ENCODE measurements at regions not wholly inside any gene's neighbourhood (a gene's known extent, or its start where the extent isn't known, plus 50 kb on each side); places are given as distances from the start of the nearest gene placed in this dataset.

GRCh38 chr10:9230625-9231024 lies 1176.1 kb downstream of the GATA3 start:
- no peaks in the 10 kb centered on the region for H3K27me3 Mint-ChIP-seq (ENCODE audit: unreplicated experiment)
- H3K27ac Mint-ChIP-seq (ENCODE audit: unreplicated experiment): no peak overlapping the region
- no peaks in the 10 kb centered on the region for H3K9me3 Mint-ChIP-seq (ENCODE audit: unreplicated experiment)
- TF ChIP-seq CTCF (IDR thresholded peaks at IDR 0.05; ENCODE audit: unreplicated experiment): no peak
- H3K4me3 Mint-ChIP-seq (ENCODE audit: unreplicated experiment): no peak overlapping the region
- H3K4me1 Mint-ChIP-seq (ENCODE audit: unreplicated experiment): no peaks in the 10 kb centered on the region
- H3K36me3 Mint-ChIP-seq (ENCODE audit: low read depth, unreplicated experiment): no peaks in the 10 kb centered on the region
- DNase-seq (ENCODE audit: low spot score): no peak

GRCh38 chr10:9234191-9234590 lies 1179.7 kb downstream of the GATA3 start:
- Mint-ChIP-seq H3K9me3 (ENCODE audit: unreplicated experiment) (no peaks in the 10 kb centered on the region), H3K4me1 (ENCODE audit: unreplicated experiment) (no peaks in the 10 kb centered on the region), H3K36me3 (ENCODE audit: low read depth, unreplicated experiment) (no peaks in the 10 kb centered on the region), H3K27ac (ENCODE audit: unreplicated experiment) (no peak overlapping the region), H3K4me3 (ENCODE audit: unreplicated experiment) (no peak overlapping the region), H3K27me3 (ENCODE audit: unreplicated experiment) (no peaks in the 10 kb centered on the region)
- TF ChIP-seq CTCF (IDR thresholded peaks at IDR 0.05; ENCODE audit: unreplicated experiment): no peak
- no peak for DNase-seq (ENCODE audit: low spot score)

DNA sequence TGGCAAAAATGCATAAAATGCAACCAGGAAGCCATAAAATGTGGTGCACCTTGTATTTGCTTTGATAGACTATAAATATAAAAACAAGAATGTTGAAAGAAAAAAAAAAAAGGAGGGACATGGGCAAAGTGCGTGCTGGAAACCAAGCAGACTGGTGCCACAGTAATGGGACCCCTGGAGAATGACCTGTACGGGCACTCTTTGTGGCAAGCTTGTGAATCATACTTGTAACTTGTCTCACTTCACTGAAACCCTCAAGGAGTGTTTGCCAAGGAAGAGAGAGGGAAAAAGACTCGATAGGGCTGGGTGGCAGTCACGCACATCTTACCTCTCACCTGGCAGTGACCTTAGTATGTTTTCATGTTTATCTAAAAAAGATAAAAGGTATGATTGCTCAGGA lies 1183.6 kb downstream of the GATA3 start:
- Mint-ChIP-seq H3K9me3 (ENCODE audit: unreplicated experiment) (no peaks in the 10 kb centered on the region), H3K4me1 (ENCODE audit: unreplicated experiment) (no peaks in the 10 kb centered on the region), H3K4me3 (ENCODE audit: unreplicated experiment) (no peak overlapping the region), H3K27me3 (ENCODE audit: unreplicated experiment) (no peaks in the 10 kb centered on the region), H3K27ac (ENCODE audit: unreplicated experiment) (no peak overlapping the region), H3K36me3 (ENCODE audit: low read depth, unreplicated experiment) (no peaks in the 10 kb centered on the region)
- TF ChIP-seq CTCF (IDR thresholded peaks at IDR 0.05; ENCODE audit: unreplicated experiment): no peak
- no peak for DNase-seq (ENCODE audit: low spot score)

GRCh38 chr10:9239298-9239697 lies 1184.8 kb downstream of the GATA3 start:
- Mint-ChIP-seq H3K4me3 (ENCODE audit: unreplicated experiment) (no peak overlapping the region), H3K27ac (ENCODE audit: unreplicated experiment) (no peak overlapping the region), H3K9me3 (ENCODE audit: unreplicated experiment) (no peaks in the 10 kb centered on the region), H3K36me3 (ENCODE audit: low read depth, unreplicated experiment) (no peaks in the 10 kb centered on the region), H3K27me3 (ENCODE audit: unreplicated experiment) (no peaks in the 10 kb centered on the region), H3K4me1 (ENCODE audit: unreplicated experiment) (peaks cover 4% of the 10 kb centered on the region)
- no peak for TF ChIP-seq CTCF (IDR thresholded peaks at IDR 0.05; ENCODE audit: unreplicated experiment)
- no peak for DNase-seq (ENCODE audit: low spot score)

GRCh38 chr10:9243941-9244411 lies 1189.5 kb downstream of the GATA3 start:
- no peaks in the 10 kb centered on the region for H3K27me3 Mint-ChIP-seq (ENCODE audit: unreplicated experiment)
- DNase-seq (ENCODE audit: low spot score): no peak
- H3K4me1 Mint-ChIP-seq (ENCODE audit: unreplicated experiment): peaks cover 4% of the 10 kb centered on the region
- H3K36me3 Mint-ChIP-seq (ENCODE audit: low read depth, unreplicated experiment): no peaks in the 10 kb centered on the region
- no peaks in the 10 kb centered on the region for H3K9me3 Mint-ChIP-seq (ENCODE audit: unreplicated experiment)
- H3K27ac Mint-ChIP-seq (ENCODE audit: unreplicated experiment): no peak overlapping the region
- no peak for TF ChIP-seq CTCF (IDR thresholded peaks at IDR 0.05; ENCODE audit: unreplicated experiment)
- H3K4me3 Mint-ChIP-seq (ENCODE audit: unreplicated experiment): no peak overlapping the region
